ENCODE measurements at regions not wholly inside any gene's neighbourhood (a gene's known extent, or its start where the extent isn't known, plus 50 kb on each side); places are given as distances from the start of the nearest gene placed in this dataset.

- H3K27ac ChIP-seq = peak overlapping the region in 1 of 2 donors; percentile 59
- no peaks in the 10 kb centered on the region for H3K36me3 ChIP-seq
- no peaks in the 10 kb centered on the region for H3K27me3 ChIP-seq
- H3K9me3 ChIP-seq = no peaks in the 10 kb centered on the region
- H3K4me3 ChIP-seq = no peak overlapping the region
- TF ChIP-seq CTCF (IDR thresholded peaks at IDR 0.05) = no peak
- DNase-seq (ENCODE audit: low spot score) = no peak
- peaks cover 0 to 31% of the 10 kb centered on the region in 2 donors for H3K4me1 ChIP-seq
Observed at GRCh38 chr3:177813322-177813721, 616.0 kb upstream of the TBL1XR1 start.

DNA sequence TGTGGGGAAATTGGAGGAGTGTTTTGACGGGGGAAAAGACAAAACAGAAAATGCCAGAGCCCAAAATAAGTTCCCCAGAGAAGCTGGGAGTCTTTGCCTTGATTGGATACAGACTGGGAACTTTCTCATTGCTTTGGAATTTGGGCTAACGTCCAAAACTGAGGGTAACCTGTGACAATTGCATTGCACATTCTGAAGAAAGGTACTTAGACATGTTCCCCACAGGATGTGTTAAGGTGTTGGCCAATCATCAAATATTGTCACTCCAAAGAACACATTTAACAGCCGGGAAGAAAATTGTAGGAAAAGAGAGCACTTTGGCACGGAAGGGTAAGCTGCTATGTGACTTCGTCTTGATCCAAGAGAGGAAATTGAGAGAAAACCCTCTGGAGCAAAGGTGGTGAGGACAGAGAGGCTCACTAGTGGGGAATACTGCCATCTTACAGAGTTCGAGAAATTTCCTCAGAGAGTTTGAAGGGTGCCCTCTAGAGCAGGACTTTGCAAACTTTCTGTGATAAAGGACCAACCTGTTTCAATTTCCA is 619.5 kb upstream of the TBL1XR1 start:
- peak overlapping the region; percentile 37 to 77 for H3K27ac ChIP-seq
- no peak for DNase-seq (ENCODE audit: low spot score)
- H3K9me3 ChIP-seq = no peaks in the 10 kb centered on the region
- no peaks in the 10 kb centered on the region for H3K36me3 ChIP-seq
- no peak overlapping the region for H3K4me3 ChIP-seq
- no peaks in the 10 kb centered on the region for H3K27me3 ChIP-seq
- H3K4me1 ChIP-seq = peaks cover 0 to 25% of the 10 kb centered on the region in 2 donors
- peak in 1 of 2 donors; percentile 40 for TF ChIP-seq CTCF (IDR thresholded peaks at IDR 0.05)

DNA sequence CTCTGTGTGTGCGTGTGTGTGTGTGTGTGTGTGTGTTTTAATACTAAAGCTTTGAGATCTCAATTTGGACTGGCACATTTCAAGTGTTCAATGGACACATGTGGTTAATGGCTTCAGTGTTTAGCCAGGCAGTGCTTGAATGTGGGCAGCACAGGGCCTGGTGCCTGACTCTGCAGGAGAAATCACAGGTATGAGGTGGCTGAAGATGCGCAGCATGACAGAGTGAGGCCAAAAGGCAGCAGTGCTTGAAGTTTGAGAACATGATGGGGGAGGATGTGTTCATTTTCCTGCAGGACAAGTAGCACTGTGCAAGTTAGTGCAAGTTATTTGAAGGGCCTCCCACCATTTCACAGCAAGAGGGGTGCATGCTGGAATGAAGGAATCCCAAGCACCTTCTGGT is 620.5 kb upstream of the TBL1XR1 start:
- peak overlapping the region in 1 of 2 donors; percentile 77 for H3K27ac ChIP-seq
- no peak for DNase-seq (ENCODE audit: low spot score)
- peaks cover 0 to 32% of the 10 kb centered on the region in 2 donors for H3K4me1 ChIP-seq
- TF ChIP-seq CTCF (IDR thresholded peaks at IDR 0.05) = no peak
- no peaks in the 10 kb centered on the region for H3K9me3 ChIP-seq
- no peaks in the 10 kb centered on the region for H3K36me3 ChIP-seq
- H3K4me3 ChIP-seq = no peak overlapping the region
- no peaks in the 10 kb centered on the region for H3K27me3 ChIP-seq

DNA sequence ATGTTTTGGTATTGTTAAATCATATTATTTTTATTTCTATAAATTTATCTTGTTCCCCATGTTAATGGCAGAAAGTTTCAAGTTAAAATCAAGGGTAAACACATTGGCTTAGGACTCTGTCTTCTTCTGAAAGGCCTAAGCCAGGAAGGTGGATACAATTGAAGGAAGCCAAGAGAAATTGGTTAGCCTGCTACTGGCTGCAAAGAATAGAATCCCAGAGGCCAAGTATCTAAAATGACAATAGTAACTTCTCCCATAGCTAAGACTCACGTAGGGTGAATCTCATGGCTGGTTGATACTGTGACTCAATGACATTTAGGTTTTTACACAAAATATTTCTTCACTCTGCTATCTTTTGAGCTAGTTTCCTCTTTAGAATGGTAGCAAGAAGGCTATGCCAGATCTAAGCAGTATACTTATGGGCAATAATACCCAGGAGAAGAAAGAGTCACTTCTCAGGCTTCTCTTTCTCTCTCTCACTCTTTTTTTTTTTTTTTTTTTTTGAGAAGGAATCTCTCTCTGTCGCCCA is 621.5 kb upstream of the TBL1XR1 start:
- Histone ChIP-seq H3K27ac (no peak overlapping the region), H3K27me3 (no peaks in the 10 kb centered on the region), H3K4me3 (no peak overlapping the region), H3K9me3 (no peaks in the 10 kb centered on the region), H3K4me1 (peaks cover 0 to 34% of the 10 kb centered on the region in 2 donors), H3K36me3 (no peaks in the 10 kb centered on the region)
- DNase-seq (ENCODE audit: low spot score) = no peak
- no peak for TF ChIP-seq CTCF (IDR thresholded peaks at IDR 0.05)

- no peaks in the 10 kb centered on the region for H3K36me3 ChIP-seq
- H3K4me3 ChIP-seq = no peak overlapping the region
- TF ChIP-seq CTCF (IDR thresholded peaks at IDR 0.05) = no peak
- H3K9me3 ChIP-seq = no peaks in the 10 kb centered on the region
- peaks cover 0 to 45% of the 10 kb centered on the region in 2 donors for H3K4me1 ChIP-seq
- no peak for DNase-seq (ENCODE audit: low spot score)
- H3K27me3 ChIP-seq = no peaks in the 10 kb centered on the region
- H3K27ac ChIP-seq = no peak overlapping the region
Observed at GRCh38 chr3:177820683-177821316, 623.5 kb upstream of the TBL1XR1 start.
